HepG2 (cell line): ENCODE measurements at regions not wholly inside any gene's neighbourhood (a gene's known extent, or its start where the extent isn't known, plus 50 kb on each side); places are given as distances from the start of the nearest gene placed in this dataset.

Experiments used
- E2F2 ChIP-seq: sonication (generic); formaldehyde crosslinking; IDR thresholded peaks from 2 replicates; pipeline ENCODE4 v1.4.0; 2020; ENCODE audit warnings: missing genetic modification reagents, borderline replicate concordance
- MYPOP ChIP-seq: sonication (generic); formaldehyde crosslinking; IDR thresholded peaks from 2 replicates; pipeline ENCODE4 v1.8.1; 2023; ENCODE audit warnings: mild to moderate bottlenecking, moderate library complexity, missing genetic modification reagents
- NAIF1 ChIP-seq: sonication (generic); formaldehyde crosslinking; IDR thresholded peaks from 2 replicates; pipeline ENCODE4 v1.5.0; 2020; ENCODE audit warnings: mild to moderate bottlenecking, missing genetic modification reagents, borderline replicate concordance
- NFYB ChIP-seq: sonication (generic); formaldehyde crosslinking; IDR thresholded peaks from 2 replicates; pipeline ENCODE4 v1.4.0; 2020; ENCODE audit warnings: missing genetic modification reagents
- PRDM15 ChIP-seq: sonication (generic); formaldehyde crosslinking; IDR thresholded peaks from 2 replicates; pipeline ENCODE4 v1.4.0; 2020; ENCODE audit warnings: missing genetic modification reagents
- ZBTB26 ChIP-seq: IDR thresholded peaks from 2 replicates; pipeline ENCODE4 v1.6.1; 2016; ENCODE audit warnings: missing compliant biosample characterization, missing genetic modification reagents, borderline replicate concordance
- ZFAT ChIP-seq: sonication (generic); formaldehyde crosslinking; conservative IDR thresholded peaks from 2 replicates; pipeline ENCODE4 v1.8.1; 2023; ENCODE audit warnings: missing genetic modification reagents, inconsistent platforms
- ZFP36L1 ChIP-seq: sonication (generic); formaldehyde crosslinking; IDR thresholded peaks from 2 replicates; pipeline ENCODE4 v1.8.0; 2022; ENCODE audit warnings: mild to moderate bottlenecking, missing genetic modification reagents, moderate library complexity
- ZNF18 ChIP-seq: sonication (generic); formaldehyde crosslinking; IDR thresholded peaks from 2 replicates; pipeline ENCODE4 v1.8.0; 2022; ENCODE audit warnings: mild to moderate bottlenecking, missing genetic modification reagents; ENCODE audit not compliant: insufficient replicate concordance
- ZNF484 ChIP-seq: sonication (generic); formaldehyde crosslinking; IDR thresholded peaks from 2 replicates; pipeline ENCODE4 v1.5.1; 2020; ENCODE audit warnings: mild to moderate bottlenecking, low read depth, missing genetic modification reagents, borderline replicate concordance

- TF ChIP-seq ZBTB26 (CRISPR knock-in tag) = no peak
- TF ChIP-seq NFYB (CRISPR knock-in tag) = no peak
- TF ChIP-seq E2F2 (CRISPR knock-in tag) = no peak
- no peak for TF ChIP-seq ZFP36L1 (CRISPR knock-in tag)
- TF ChIP-seq PRDM15 = no peak
- no peak for TF ChIP-seq ZNF484 (CRISPR knock-in tag)
- TF ChIP-seq NAIF1 = no peak
- no peak for TF ChIP-seq ZNF18
- TF ChIP-seq MYPOP (CRISPR knock-in tag) = no peak
- TF ChIP-seq ZFAT (CRISPR knock-in tag) = no peak
Observed at GRCh38 chr3:96330795-96331194, 483.6 kb upstream of the EPHA6 start (continued).
